Neutrophil (primary cell): ENCODE measurements at regions not wholly inside any gene's neighbourhood (a gene's known extent, or its start where the extent isn't known, plus 50 kb on each side); places are given as distances from the start of the nearest gene placed in this dataset.

Experiments
- H3K27ac ChIP-seq: fragments of 200-600 bp; sonication (generic); 2 replicates; pipeline ENCODE4 v1.5.1; 2016; ENCODE audit warnings: mild to moderate bottlenecking, moderate library complexity
- H3K27me3 ChIP-seq: fragments of 200-600 bp; sonication (generic); 2 replicates; pipeline ENCODE4 v1.6.0; 2016; ENCODE audit warnings: mild to moderate bottlenecking
- H3K36me3 ChIP-seq: fragments of 200-600 bp; sonication (generic); 2 replicates; pipeline ENCODE4 v1.5.1; 2017
- H3K4me1 ChIP-seq, 2 experiments: fragments of 200-600 bp in 1 of 2; sonication (generic) in 1 of 2; 1 replicate in 1 of 2; 2 replicates in 1 of 2; pipeline versions ENCODE4 v1.5.1 to v1.6.1; 2013 to 2016; ENCODE audit warnings: low read depth in 1 of 2, low read length in 1 of 2, mild to moderate bottlenecking in 1 of 2, moderate library complexity in 1 of 2; ENCODE audit not compliant: control insufficient read depth in 1 of 2, insufficient read depth in 1 of 2
- H3K4me3 ChIP-seq, 2 experiments: fragments of 200-600 bp in 1 of 2; sonication (generic) in 1 of 2; 1 replicate in 1 of 2; 2 replicates in 1 of 2; pipeline ENCODE4 v1.5.1; 2013 to 2016; ENCODE audit warnings: low read depth in 1 of 2, low read length in 1 of 2, mild to moderate bottlenecking in 1 of 2, moderate library complexity in 1 of 2
- H3K9me3 ChIP-seq: fragments of 200-600 bp; sonication (generic); 2 replicates; pipeline ENCODE4 v1.5.1; 2016
- TF ChIP-seq, protein P1 (sequence below): fragments of 200-600 bp; sonication (generic); IDR thresholded peaks from 2 replicates; pipeline ENCODE4 v1.5.1; 2016; ENCODE audit warnings: antibody characterized with exemption

DNA sequence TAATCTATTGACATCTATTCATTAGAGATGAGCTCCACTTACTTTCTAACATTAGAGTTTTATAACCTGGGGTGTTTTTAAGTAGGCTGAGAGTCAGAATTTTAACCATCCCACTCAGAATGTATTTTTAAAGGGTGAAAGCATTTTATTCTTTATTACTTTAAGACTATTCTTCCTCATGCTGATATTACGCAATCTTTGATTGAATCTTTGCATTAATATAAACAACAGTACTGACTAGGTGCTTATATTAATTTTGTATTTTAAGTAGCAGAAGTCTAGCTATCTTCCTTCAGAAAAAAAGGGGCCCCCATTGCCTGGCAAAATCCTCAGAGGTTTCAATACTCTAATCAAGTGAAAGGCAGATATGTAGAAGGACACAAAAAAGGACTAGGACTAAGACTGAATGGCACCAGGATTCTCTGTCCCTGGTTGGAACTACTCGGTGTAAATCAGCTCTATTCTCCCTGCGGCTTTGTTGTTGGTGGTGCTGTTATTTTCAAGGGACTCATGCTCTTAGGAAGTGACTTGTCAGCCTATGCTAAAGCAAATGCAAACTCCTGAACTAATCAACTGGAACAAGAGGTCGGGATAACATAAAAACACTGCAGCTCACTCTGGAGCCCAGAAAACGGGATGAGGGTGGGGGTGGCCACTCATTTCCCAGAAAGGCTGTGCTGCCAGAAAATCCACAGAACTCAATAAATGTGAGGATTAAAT is 1324.4 kb downstream of the GRIK2 start:
- no peaks in the 10 kb centered on the region for H3K36me3 ChIP-seq
- H3K27me3 ChIP-seq, result no peaks in the 10 kb centered on the region
- no peaks in the 10 kb centered on the region for H3K4me1 ChIP-seq
- H3K27ac ChIP-seq, result no peak overlapping the region
- H3K4me3 ChIP-seq, result no peak overlapping the region
- H3K9me3 ChIP-seq, result no peaks in the 10 kb centered on the region
- TF ChIP-seq, protein P1, sequence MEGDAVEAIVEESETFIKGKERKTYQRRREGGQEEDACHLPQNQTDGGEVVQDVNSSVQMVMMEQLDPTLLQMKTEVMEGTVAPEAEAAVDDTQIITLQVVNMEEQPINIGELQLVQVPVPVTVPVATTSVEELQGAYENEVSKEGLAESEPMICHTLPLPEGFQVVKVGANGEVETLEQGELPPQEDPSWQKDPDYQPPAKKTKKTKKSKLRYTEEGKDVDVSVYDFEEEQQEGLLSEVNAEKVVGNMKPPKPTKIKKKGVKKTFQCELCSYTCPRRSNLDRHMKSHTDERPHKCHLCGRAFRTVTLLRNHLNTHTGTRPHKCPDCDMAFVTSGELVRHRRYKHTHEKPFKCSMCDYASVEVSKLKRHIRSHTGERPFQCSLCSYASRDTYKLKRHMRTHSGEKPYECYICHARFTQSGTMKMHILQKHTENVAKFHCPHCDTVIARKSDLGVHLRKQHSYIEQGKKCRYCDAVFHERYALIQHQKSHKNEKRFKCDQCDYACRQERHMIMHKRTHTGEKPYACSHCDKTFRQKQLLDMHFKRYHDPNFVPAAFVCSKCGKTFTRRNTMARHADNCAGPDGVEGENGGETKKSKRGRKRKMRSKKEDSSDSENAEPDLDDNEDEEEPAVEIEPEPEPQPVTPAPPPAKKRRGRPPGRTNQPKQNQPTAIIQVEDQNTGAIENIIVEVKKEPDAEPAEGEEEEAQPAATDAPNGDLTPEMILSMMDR, result no peak

DNA sequence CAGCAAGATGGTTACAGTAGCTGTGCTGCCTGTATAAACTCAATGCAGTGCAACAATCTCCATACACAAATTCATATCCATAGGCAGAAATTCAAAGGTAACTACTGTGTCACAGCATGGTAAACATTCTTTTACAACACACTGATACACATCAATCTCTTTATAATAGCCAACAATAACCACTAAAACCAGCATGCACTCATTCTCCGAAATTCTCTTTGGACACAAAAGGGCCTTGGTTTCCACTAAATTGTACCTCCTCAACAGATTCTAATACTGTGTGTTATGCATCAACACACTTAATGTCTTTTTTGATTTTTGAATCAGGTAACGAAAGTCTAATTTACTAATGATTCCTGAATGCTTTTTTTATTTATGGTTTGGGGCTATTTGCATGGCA is 1323.7 kb downstream of the GRIK2 start:
- no peak overlapping the region for H3K4me3 ChIP-seq
- H3K27ac ChIP-seq, result no peak overlapping the region
- H3K27me3 ChIP-seq, result no peaks in the 10 kb centered on the region
- TF ChIP-seq, protein P1, result no peak
- no peaks in the 10 kb centered on the region for H3K9me3 ChIP-seq
- H3K4me1 ChIP-seq, result no peaks in the 10 kb centered on the region
- H3K36me3 ChIP-seq, result no peaks in the 10 kb centered on the region

DNA sequence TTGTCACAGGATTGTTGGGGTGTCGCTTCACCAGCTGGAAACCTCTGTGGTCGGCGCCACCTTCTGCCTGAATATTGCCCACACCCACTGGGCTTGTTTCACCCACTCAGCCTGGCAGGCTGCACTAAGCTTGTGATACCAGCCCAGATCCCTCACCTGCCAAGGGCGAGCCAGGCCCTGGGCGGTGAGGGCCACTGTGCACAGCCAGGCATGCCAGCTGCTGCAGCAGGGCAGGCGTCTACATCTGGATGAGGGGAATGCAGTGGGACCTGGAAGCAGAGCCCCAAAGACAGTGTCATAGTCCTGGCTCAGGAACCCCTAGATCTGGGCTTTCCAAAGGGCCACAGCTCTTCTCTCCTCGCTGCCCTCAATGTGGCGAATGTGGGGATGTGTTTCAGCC is 1307.5 kb downstream of the GRIK2 start:
- Histone ChIP-seq H3K9me3 (no peaks in the 10 kb centered on the region), H3K4me3 (no peak overlapping the region), H3K27ac (no peak overlapping the region), H3K27me3 (no peaks in the 10 kb centered on the region), H3K36me3 (no peaks in the 10 kb centered on the region), H3K4me1 (no peaks in the 10 kb centered on the region)
- TF ChIP-seq, protein P1, result no peak

DNA sequence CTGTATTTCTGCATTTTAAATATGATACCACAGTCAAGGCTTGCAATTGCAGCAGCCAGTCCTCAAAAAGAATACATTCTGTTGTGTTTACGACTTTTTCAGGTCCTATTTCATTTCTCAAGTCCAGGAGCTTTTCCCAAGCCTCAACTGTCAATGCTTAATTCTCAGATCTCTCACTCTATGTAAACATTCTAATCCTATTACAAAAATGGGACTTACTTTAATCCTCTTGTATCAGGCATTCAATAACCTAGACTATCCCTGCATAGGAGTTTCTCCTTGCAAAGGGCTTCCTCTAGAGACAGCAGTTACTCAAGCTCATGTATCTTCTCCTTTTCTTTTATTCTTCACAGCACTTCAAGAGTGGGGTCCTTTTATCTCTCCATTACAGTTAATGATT is 1293.0 kb downstream of the GRIK2 start:
- H3K36me3 ChIP-seq, result no peaks in the 10 kb centered on the region
- no peaks in the 10 kb centered on the region for H3K4me1 ChIP-seq
- TF ChIP-seq, protein P1, result no peak
- no peak overlapping the region for H3K4me3 ChIP-seq
- no peak overlapping the region for H3K27ac ChIP-seq
- no peaks in the 10 kb centered on the region for H3K27me3 ChIP-seq
- H3K9me3 ChIP-seq, result no peaks in the 10 kb centered on the region

DNA sequence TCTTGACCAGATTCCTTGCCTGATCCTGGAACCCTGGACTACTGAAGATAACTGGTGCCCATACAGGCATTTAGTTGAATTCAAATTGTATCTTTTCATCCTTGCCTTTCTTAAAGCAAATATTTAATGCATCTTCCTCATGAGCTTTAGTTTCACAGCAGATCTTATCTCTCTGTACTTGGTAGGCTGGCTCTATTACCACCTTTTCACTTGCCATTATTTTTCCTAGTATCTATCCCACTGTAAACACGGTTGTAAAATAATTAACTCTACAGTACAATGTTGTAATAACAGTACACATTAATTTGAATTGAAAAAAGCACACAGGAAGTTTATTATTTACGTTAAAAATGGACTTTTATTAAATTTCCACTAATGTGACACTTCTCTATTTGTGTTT is 1286.9 kb downstream of the GRIK2 start:
- no peaks in the 10 kb centered on the region for H3K36me3 ChIP-seq
- no peaks in the 10 kb centered on the region for H3K9me3 ChIP-seq
- TF ChIP-seq, protein P1, result no peak
- H3K4me1 ChIP-seq, result no peaks in the 10 kb centered on the region
- no peak overlapping the region for H3K27ac ChIP-seq
- H3K4me3 ChIP-seq, result no peak overlapping the region
- no peaks in the 10 kb centered on the region for H3K27me3 ChIP-seq
